K562 (cell line): ENCODE measurements at regions not wholly inside any gene's neighbourhood (a gene's known extent, or its start where the extent isn't known, plus 50 kb on each side); places are given as distances from the start of the nearest gene placed in this dataset.

Experiments
- ATAC-seq: fragments of 200-7000 bp; cut with Tn5 transposase; 3 replicates; pipeline ENCODE4 v1.9.1; 2020; ENCODE audit warnings: moderate library complexity
- BruUV-seq: library from RNA; stranded (reverse); fragments of 400-500 nt; replicated peaks from 2 replicates; lab custom pipeline; 2021; lab: Mats Ljungman, UMichigan
- CTCF ChIA-PET: fragments of 300-600 bp; formaldehyde crosslinking; extraction: SDS; loops from one replicate; lab custom pipeline; 2021; ENCODE audit warnings: low intra/inter-chr PET ratio; lab: Yijun Ruan, JAX
- POLR2A ChIA-PET: fragments of 300-600, 350-650 bp; sonication (Branson Sonifier 250); formaldehyde crosslinking; extraction: SDS; loops from one replicate; lab custom pipeline; 2021; ENCODE audit warnings: antibody characterized with exemption, inconsistent platforms; lab: Yijun Ruan, JAX
- DNase-seq, 4 experiments: peaks; one replicate each; pipeline versions ENCODE4 v3.0.0 to v3.0.0-alpha.2; 2011 to 2018; ENCODE audit warnings: low spot score in 3 of 4, mixed read lengths in 3 of 4; ENCODE audit errors: extremely low read depth in 1 of 4
- FAIRE-seq: peaks from 2 replicates; lab custom pipeline; 2011; peaks lifted over from hg19 to GRCh38; lab: Jason Lieb, UNC
- H2AFZ ChIP-seq: 2 replicates; pipeline ENCODE4 v1.6.0; 2011; ENCODE audit warnings: low read depth, low read length, control low read depth, inconsistent platforms
- H3K27ac ChIP-seq: fragments of 200-600 bp; 3 replicates; pipeline ENCODE4 v1.8.0; 2011; ENCODE audit warnings: low read depth, mild to moderate bottlenecking, control low read depth, inconsistent platforms, low read length, moderate library complexity, mixed read lengths; ENCODE audit errors: extremely low read depth
- H3K27me3 ChIP-seq, 2 experiments: fragments of 300-600 bp in 1 of 2; 2 replicates in 1 of 2; 3 replicates in 1 of 2; pipeline versions ENCODE4 v1.6.0 to v1.8.0; 2011; ENCODE audit warnings: inconsistent platforms in 2 of 2, low read length in 2 of 2, mild to moderate bottlenecking in 1 of 2, mixed read lengths in 1 of 2, moderate library complexity in 1 of 2; ENCODE audit not compliant: control insufficient read depth in 2 of 2, insufficient read depth in 2 of 2
- H3K36me3 ChIP-seq: fragments of 300-600 bp; 3 replicates; pipeline ENCODE4 v1.8.0; 2011; ENCODE audit warnings: mild to moderate bottlenecking, low read length, inconsistent platforms; ENCODE audit not compliant: control insufficient read depth, insufficient read depth
- H3K4me1 ChIP-seq, 2 experiments: fragments of 200-600 bp in 1 of 2; replicated peaks in 1 of 2; 2 replicates in 1 of 2; 3 replicates in 1 of 2; pipeline versions ENCODE4 v1.5.1 to v1.8.0; 2011; ENCODE audit warnings: inconsistent platforms in 2 of 2, low read length in 2 of 2, mild to moderate bottlenecking in 1 of 2, mixed read lengths in 1 of 2, moderate library complexity in 1 of 2; ENCODE audit not compliant: control insufficient read depth in 2 of 2, insufficient read depth in 2 of 2
- H3K4me2 ChIP-seq: 2 replicates; pipeline ENCODE4 v1.6.1; 2011; ENCODE audit warnings: low read length, control low read depth, inconsistent platforms, mixed read lengths; ENCODE audit not compliant: insufficient read depth
- H3K4me3 ChIP-seq: fragments of 200-600 bp; sonication (generic), shearing (Covaris generic); 2 replicates; pipeline ENCODE4 v1.5.1; 2016; ENCODE audit warnings: control low read depth, inconsistent platforms
- H3K79me2 ChIP-seq: fragments of 200-600 bp; 3 replicates; pipeline ENCODE4 v1.8.0; 2011; ENCODE audit warnings: low read length, inconsistent platforms; ENCODE audit not compliant: control insufficient read depth, insufficient read depth
- H3K9ac ChIP-seq, 2 experiments: 2 replicates each; pipeline versions ENCODE4 v1.6.0 to v1.6.1; 2011; ENCODE audit warnings: low read depth in 2 of 2, low read length in 2 of 2, control low read depth in 1 of 2, inconsistent platforms in 1 of 2, mild to moderate bottlenecking in 1 of 2, mixed read lengths in 1 of 2; ENCODE audit not compliant: insufficient read depth in 1 of 2
- H3K9me1 ChIP-seq: one replicate; pipeline ENCODE4 v1.6.0; 2011; ENCODE audit warnings: inconsistent platforms, mild to moderate bottlenecking, low read length, moderate library complexity; ENCODE audit not compliant: control insufficient read depth, insufficient read depth
- H3K9me3 ChIP-seq: replicated peaks from 2 replicates; pipeline ENCODE4 v1.5.1; 2011; ENCODE audit warnings: low read depth, low read length, inconsistent platforms; ENCODE audit not compliant: control insufficient read depth, insufficient read depth
- H4K20me1 ChIP-seq: replicated peaks from 2 replicates; pipeline ENCODE4 v1.6.1; 2011; ENCODE audit warnings: low read length, inconsistent platforms, mixed read lengths; ENCODE audit not compliant: control insufficient read depth, insufficient read depth
- CBX3 ChIP-seq, 2 experiments: IDR thresholded peaks; 1 replicate in 1 of 2; 2 replicates in 1 of 2; pipeline ENCODE4 v1.6.1; 2012; ENCODE audit warnings: inconsistent platforms in 2 of 2, low read length in 2 of 2, borderline replicate concordance in 1 of 2, control low read depth in 1 of 2
- CC2D1A ChIP-seq: fragments of 450-650 bp; IDR thresholded peaks from 2 replicates; pipeline ENCODE4 v1.6.1; 2017; ENCODE audit warnings: mild to moderate bottlenecking
- CEBPB ChIP-seq: fragments of 450-650 bp; IDR thresholded peaks from 2 replicates; pipeline ENCODE4 v1.6.1; 2016; ENCODE audit warnings: missing genetic modification characterization, missing compliant biosample characterization
- CTBP1 ChIP-seq: fragments of 450-650 bp; IDR thresholded peaks from 2 replicates; pipeline ENCODE4 v1.6.1; 2016; ENCODE audit warnings: borderline replicate concordance
- LCOR ChIP-seq: sonication (generic); formaldehyde crosslinking; IDR thresholded peaks from 2 replicates; pipeline ENCODE4 v1.8.0; 2022; ENCODE audit warnings: mild to moderate bottlenecking, missing genetic modification reagents
- PHTF2 ChIP-seq: fragments of 250-450 bp; sonication (Bioruptor Pico); IDR thresholded peaks from 2 replicates; pipeline ENCODE4 v1.5.0; 2021; ENCODE audit warnings: mild to moderate bottlenecking
- RBM15 ChIP-seq: fragments of 200-400 bp; formaldehyde crosslinking; IDR thresholded peaks from 2 replicates; pipeline ENCODE4 v1.6.1; 2018; ENCODE audit warnings: mild to moderate bottlenecking, low read length, moderate library complexity; ENCODE audit not compliant: insufficient read depth
- TRIM28 ChIP-seq: fragments of 450-650 bp; IDR thresholded peaks from 2 replicates; pipeline ENCODE4 v1.6.1; 2017
- U2AF1 ChIP-seq: fragments of 200-400 bp; formaldehyde crosslinking; optimal IDR thresholded peaks from 2 replicates; pipeline ENCODE3; 2017; ENCODE audit warnings: mild to moderate bottlenecking, low read depth, low read length, moderate library complexity
- ZNF766 ChIP-seq: fragments of 200-800 bp; sonication (Bioruptor generic); conservative IDR thresholded peaks from 2 replicates; pipeline ENCODE4 v1.6.1; 2016; ENCODE audit warnings: missing genetic modification characterization, missing compliant biosample characterization
- WGBS: fragments of 100-300 bp; shearing (Covaris generic); methylation state at CpG from one replicate; pipeline ENCODE4 v1.1.6; 2016; ENCODE audit warnings: low coverage, mixed read lengths; ENCODE audit not compliant: insufficient coverage; ENCODE audit errors: missing lambda C conversion rate; 5-methylcytosine and 5-hydroxymethylcytosine counted together
- in situ Hi-C: fragments of 300-500 bp; cut with MboI; formaldehyde crosslinking; loops from 4 replicates; pipeline ENCODE4 v1.15.0; 2018; ENCODE audit warnings: inconsistent platforms, mixed read lengths
- intact Hi-C: fragments of 100-400 bp; cut with micrococcal nuclease; formaldehyde crosslinking; loops from 2 replicates; pipeline ENCODE4 v1.14.2; 2022
- TF ChIP-seq, protein P1 (sequence below), 2 experiments: fragments of 450-650 bp; conservative IDR thresholded peaks; 2 replicates each; pipeline ENCODE4 v1.6.1; 2017; ENCODE audit warnings: mild to moderate bottlenecking in 2 of 2, moderate library complexity in 2 of 2
- TF ChIP-seq, protein P2 (sequence below), 2 experiments: fragments of 450-650 bp in 1 of 2; IDR thresholded peaks; 2 replicates each; pipeline ENCODE4 v1.6.1; 2011 to 2017; ENCODE audit warnings: low read depth in 2 of 2, antibody characterized with exemption in 1 of 2, borderline replicate concordance in 1 of 2, low read length in 1 of 2, mild to moderate bottlenecking in 1 of 2, mixed read lengths in 1 of 2; ENCODE audit not compliant: control insufficient read depth in 1 of 2

- ATAC-seq (no peak), FAIRE-seq (no peak), DNase-seq (no peak)
- intact Hi-C loops (no loop called here), in situ Hi-C loops (no loop called here)
- BruUV-seq, result no TSS peak
- Histone ChIP-seq H3K4me3 (no peak overlapping the region), H3K9me3 (no peaks in the 10 kb centered on the region), H3K4me1 (no peaks in the 10 kb centered on the region), H4K20me1 (no peaks in the 10 kb centered on the region), H3K9ac (no peak overlapping the region), H3K9me1 (no peaks in the 10 kb centered on the region), H3K79me2 (no peaks in the 10 kb centered on the region), H3K27ac (no peak overlapping the region), H2AFZ (no peak overlapping the region), H3K36me3 (no peaks in the 10 kb centered on the region), H3K4me2 (no peak overlapping the region), H3K27me3 (peaks cover 0 to 8% of the 10 kb centered on the region in 2 experiments; a peak in 1 of 5 replicates)
- TF ChIP-seq, protein P1, sequence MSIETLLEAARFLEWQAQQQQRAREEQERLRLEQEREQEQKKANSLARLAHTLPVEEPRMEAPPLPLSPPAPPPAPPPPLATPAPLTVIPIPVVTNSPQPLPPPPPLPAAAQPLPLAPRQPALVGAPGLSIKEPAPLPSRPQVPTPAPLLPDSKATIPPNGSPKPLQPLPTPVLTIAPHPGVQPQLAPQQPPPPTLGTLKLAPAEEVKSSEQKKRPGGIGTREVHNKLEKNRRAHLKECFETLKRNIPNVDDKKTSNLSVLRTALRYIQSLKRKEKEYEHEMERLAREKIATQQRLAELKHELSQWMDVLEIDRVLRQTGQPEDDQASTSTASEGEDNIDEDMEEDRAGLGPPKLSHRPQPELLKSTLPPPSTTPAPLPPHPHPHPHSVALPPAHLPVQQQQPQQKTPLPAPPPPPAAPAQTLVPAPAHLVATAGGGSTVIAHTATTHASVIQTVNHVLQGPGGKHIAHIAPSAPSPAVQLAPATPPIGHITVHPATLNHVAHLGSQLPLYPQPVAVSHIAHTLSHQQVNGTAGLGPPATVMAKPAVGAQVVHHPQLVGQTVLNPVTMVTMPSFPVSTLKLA (conservative IDR thresholded peaks at IDR 0.05), result no peak
- POLR2A ChIA-PET, result interaction anchor here (0.5 kb wide), 1 partner anchor 109 kb away, joined by 3 read pairs; no protein-coding TSS in a partner anchor
- 0% methylated on average over 1 of the region's 1 CpG for WGBS
- CTCF ChIA-PET, result no interaction called here
Observed at GRCh38 chr11:112614605-112615004, 346.6 kb upstream of the NCAM1 start.

DNA sequence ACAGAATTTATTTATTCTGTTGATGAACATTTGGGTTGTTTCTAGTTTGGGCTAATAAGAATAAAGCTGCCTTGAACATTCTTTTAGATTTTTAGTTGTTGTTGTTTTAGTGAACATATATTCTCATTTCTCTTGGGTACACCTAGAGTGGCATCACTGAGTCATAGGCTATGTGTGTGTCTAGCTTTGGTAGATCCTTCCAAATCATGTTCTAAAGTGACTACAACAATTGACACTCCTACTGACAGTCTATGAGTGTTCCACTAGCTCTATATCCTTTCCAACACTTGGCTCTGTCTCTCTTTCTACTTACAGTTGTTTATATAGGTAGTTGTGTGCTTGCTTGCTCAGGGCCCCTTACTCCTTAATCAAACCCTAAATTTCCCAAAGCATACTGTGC is 346.0 kb upstream of the NCAM1 start:
- Histone ChIP-seq H4K20me1 (no peaks in the 10 kb centered on the region), H3K4me2 (no peak overlapping the region), H3K36me3 (no peaks in the 10 kb centered on the region), H3K4me3 (no peak overlapping the region), H3K4me1 (no peaks in the 10 kb centered on the region), H3K9me3 (no peaks in the 10 kb centered on the region), H2AFZ (no peak overlapping the region), H3K9me1 (no peaks in the 10 kb centered on the region), H3K27ac (no peak overlapping the region), H3K27me3 (peaks cover 0 to 8% of the 10 kb centered on the region in 2 experiments; a peak in 1 of 5 replicates), H3K9ac (no peak overlapping the region), H3K79me2 (no peaks in the 10 kb centered on the region)
- DNase-seq (no peak), FAIRE-seq (no peak), ATAC-seq (no peak)
- ChIA-PET CTCF (no interaction called here), POLR2A (no interaction called here)
- intact Hi-C loops (no loop called here), in situ Hi-C loops (no loop called here)
- BruUV-seq, result no TSS peak
- TF ChIP-seq LCOR (CRISPR knock-in tag) (no peak), ZNF766 (CRISPR knock-in tag) (no peak), CC2D1A (no peak), U2AF1 (no peak), RBM15 (no peak), CBX3 (IDR thresholded peaks at IDR 0.05; ENCODE audit: borderline replicate concordance in 1 of 2, low read length in 2 of 2) (no peak), TRIM28 (no peak), CTBP1 (no peak), PHTF2 (CRISPR knock-in tag) (no peak), CEBPB (tag) (no peak)
- TF ChIP-seq, protein P2, sequence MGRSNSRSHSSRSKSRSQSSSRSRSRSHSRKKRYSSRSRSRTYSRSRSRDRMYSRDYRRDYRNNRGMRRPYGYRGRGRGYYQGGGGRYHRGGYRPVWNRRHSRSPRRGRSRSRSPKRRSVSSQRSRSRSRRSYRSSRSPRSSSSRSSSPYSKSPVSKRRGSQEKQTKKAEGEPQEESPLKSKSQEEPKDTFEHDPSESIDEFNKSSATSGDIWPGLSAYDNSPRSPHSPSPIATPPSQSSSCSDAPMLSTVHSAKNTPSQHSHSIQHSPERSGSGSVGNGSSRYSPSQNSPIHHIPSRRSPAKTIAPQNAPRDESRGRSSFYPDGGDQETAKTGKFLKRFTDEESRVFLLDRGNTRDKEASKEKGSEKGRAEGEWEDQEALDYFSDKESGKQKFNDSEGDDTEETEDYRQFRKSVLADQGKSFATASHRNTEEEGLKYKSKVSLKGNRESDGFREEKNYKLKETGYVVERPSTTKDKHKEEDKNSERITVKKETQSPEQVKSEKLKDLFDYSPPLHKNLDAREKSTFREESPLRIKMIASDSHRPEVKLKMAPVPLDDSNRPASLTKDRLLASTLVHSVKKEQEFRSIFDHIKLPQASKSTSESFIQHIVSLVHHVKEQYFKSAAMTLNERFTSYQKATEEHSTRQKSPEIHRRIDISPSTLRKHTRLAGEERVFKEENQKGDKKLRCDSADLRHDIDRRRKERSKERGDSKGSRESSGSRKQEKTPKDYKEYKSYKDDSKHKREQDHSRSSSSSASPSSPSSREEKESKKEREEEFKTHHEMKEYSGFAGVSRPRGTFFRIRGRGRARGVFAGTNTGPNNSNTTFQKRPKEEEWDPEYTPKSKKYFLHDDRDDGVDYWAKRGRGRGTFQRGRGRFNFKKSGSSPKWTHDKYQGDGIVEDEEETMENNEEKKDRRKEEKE (IDR thresholded peaks at IDR 0.05; ENCODE audit: borderline replicate concordance in 1 of 2, control insufficient read depth in 1 of 2, low read depth in 2 of 2, low read length in 1 of 2), result no peak
